Liver (tissue), 8 donors: ENCODE measurements at regions not wholly inside any gene's neighbourhood (a gene's known extent, or its start where the extent isn't known, plus 50 kb on each side); places are given as distances from the start of the nearest gene placed in this dataset.

Experiments used
- DNase-seq: peaks from one replicate; pipeline ENCODE4 v3.0.0-alpha.2; 2017; ENCODE audit warnings: low spot score
- H3K27ac ChIP-seq, 2 donors: one replicate each; pipeline ENCODE4 v1.7.0; 2013; ENCODE audit warnings: inconsistent platforms in 2 of 2, low read length in 2 of 2, control low read depth in 1 of 2, low read depth in 1 of 2, mild to moderate bottlenecking in 1 of 2
- H3K27me3 ChIP-seq, 4 donors: one replicate each; pipeline versions ENCODE4 v1.6.1 to v1.7.0; 2013; ENCODE audit warnings: low read length in 3 of 4, inconsistent platforms in 1 of 4, mild to moderate bottlenecking in 1 of 4, moderate library complexity in 1 of 4; ENCODE audit not compliant: control insufficient read depth in 4 of 4, insufficient read depth in 4 of 4
- H3K36me3 ChIP-seq, 4 donors: one replicate each; pipeline versions ENCODE4 v1.6.1 to v1.7.0; 2013; ENCODE audit warnings: low read length in 3 of 4, mild to moderate bottlenecking in 3 of 4, low read depth in 1 of 4, moderate library complexity in 1 of 4; ENCODE audit not compliant: control insufficient read depth in 4 of 4, insufficient read depth in 3 of 4
- H3K4me1 ChIP-seq, 4 donors: one replicate each; pipeline versions ENCODE4 v1.6.1 to v1.7.0; 2013; ENCODE audit warnings: low read length in 3 of 4, mild to moderate bottlenecking in 3 of 4, moderate library complexity in 1 of 4; ENCODE audit not compliant: control insufficient read depth in 4 of 4, insufficient read depth in 4 of 4
- H3K4me3 ChIP-seq, 3 donors: one replicate each; pipeline versions ENCODE4 v1.6.1 to v1.7.0; 2013; ENCODE audit warnings: low read length in 3 of 3, control low read depth in 1 of 3, low read depth in 1 of 3, mild to moderate bottlenecking in 1 of 3
- H3K9ac ChIP-seq, 2 donors: one replicate each; pipeline ENCODE4 v1.7.0; 2013; ENCODE audit warnings: low read length in 2 of 2, mild to moderate bottlenecking in 2 of 2, moderate library complexity in 2 of 2, control low read depth in 1 of 2, low read depth in 1 of 2
- H3K9me3 ChIP-seq, 4 donors: one replicate each; pipeline versions ENCODE4 v1.6.1 to v1.7.0; 2013; ENCODE audit warnings: low read length in 3 of 4; ENCODE audit not compliant: control insufficient read depth in 4 of 4
- ATF3 ChIP-seq: IDR thresholded peaks from 2 replicates; pipeline ENCODE4 v1.6.1; 2016; ENCODE audit warnings: antibody characterized with exemption
- FOXA2 ChIP-seq: IDR thresholded peaks from 2 replicates; pipeline ENCODE4 v1.6.1; 2016; ENCODE audit warnings: antibody characterized with exemption
- GABPA ChIP-seq, 2 donors: IDR thresholded peaks in 1 of 2; conservative IDR thresholded peaks in 1 of 2; 2 replicates each; pipeline ENCODE4 v1.6.1; 2016; ENCODE audit warnings: antibody characterized with exemption in 2 of 2, mild to moderate bottlenecking in 1 of 2, moderate library complexity in 1 of 2
- HNF4A ChIP-seq, 2 donors: conservative IDR thresholded peaks; 2 replicates each; pipeline ENCODE4 v1.6.1; 2016; ENCODE audit warnings: antibody characterized with exemption in 2 of 2, mild to moderate bottlenecking in 2 of 2
- HNF4G ChIP-seq: IDR thresholded peaks from 2 replicates; pipeline ENCODE4 v1.6.1; 2016; ENCODE audit warnings: antibody characterized with exemption
- JUND ChIP-seq, 2 donors: IDR thresholded peaks; 2 replicates each; pipeline ENCODE4 v1.6.1; 2016; ENCODE audit warnings: antibody characterized with exemption in 2 of 2
- RAD21 ChIP-seq, 2 donors: IDR thresholded peaks; 2 replicates each; pipeline ENCODE4 v1.6.1; 2016; ENCODE audit warnings: antibody characterized with exemption in 2 of 2, mild to moderate bottlenecking in 2 of 2
- RXRA ChIP-seq, 2 donors: IDR thresholded peaks; 2 replicates each; pipeline ENCODE4 v1.6.1; 2017 to 2018; ENCODE audit warnings: antibody characterized with exemption in 2 of 2, mild to moderate bottlenecking in 1 of 2
- TAF1 ChIP-seq: conservative IDR thresholded peaks from 2 replicates; pipeline ENCODE4 v1.6.1; 2016; ENCODE audit warnings: antibody characterized with exemption, mild to moderate bottlenecking
- YY1 ChIP-seq: IDR thresholded peaks from 2 replicates; pipeline ENCODE4 v1.6.1; 2016; ENCODE audit warnings: antibody characterized with exemption, mild to moderate bottlenecking
- WGBS: extraction: QIAGEN DNeasy Blood & Tissue Kit; methylation state at CpG from one replicate; pipeline ENCODE4 v1.1.7; 2013; 5-methylcytosine and 5-hydroxymethylcytosine counted together
- TF ChIP-seq, protein P1 (sequence below): IDR thresholded peaks from 2 replicates; pipeline ENCODE4 v1.6.1; 2016; ENCODE audit warnings: antibody characterized with exemption
- TF ChIP-seq, protein P2 (sequence below): fragments of 150-350 bp; IDR thresholded peaks from 2 replicates; pipeline ENCODE4 v1.5.1; 2017; ENCODE audit warnings: improper control_type of control experiment, low read depth, low read length; ENCODE audit not compliant: missing input control
- donor health status: healthy.
- donor health status: healthy.
- donor health status: healthy.
- donor health status: healthy.
- donor health status: healthy.

- Histone ChIP-seq H3K36me3 (no peaks in the 10 kb centered on the region), H3K4me1 (no peaks in the 10 kb centered on the region), H3K27ac (no peak overlapping the region), H3K9me3 (no peaks in the 10 kb centered on the region), H3K4me3 (no peak overlapping the region), H3K9ac (no peak overlapping the region), H3K27me3 (no peaks in the 10 kb centered on the region)
- no peak for DNase-seq
- WGBS: 79% methylated on average over 10 of the region's 10 CpGs
- TF ChIP-seq, protein P1, sequence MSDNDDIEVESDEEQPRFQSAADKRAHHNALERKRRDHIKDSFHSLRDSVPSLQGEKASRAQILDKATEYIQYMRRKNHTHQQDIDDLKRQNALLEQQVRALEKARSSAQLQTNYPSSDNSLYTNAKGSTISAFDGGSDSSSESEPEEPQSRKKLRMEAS: no peak
Observed at GRCh38 chr1:190792873-190793272, 315.2 kb upstream of the BRINP3 start.

DNA sequence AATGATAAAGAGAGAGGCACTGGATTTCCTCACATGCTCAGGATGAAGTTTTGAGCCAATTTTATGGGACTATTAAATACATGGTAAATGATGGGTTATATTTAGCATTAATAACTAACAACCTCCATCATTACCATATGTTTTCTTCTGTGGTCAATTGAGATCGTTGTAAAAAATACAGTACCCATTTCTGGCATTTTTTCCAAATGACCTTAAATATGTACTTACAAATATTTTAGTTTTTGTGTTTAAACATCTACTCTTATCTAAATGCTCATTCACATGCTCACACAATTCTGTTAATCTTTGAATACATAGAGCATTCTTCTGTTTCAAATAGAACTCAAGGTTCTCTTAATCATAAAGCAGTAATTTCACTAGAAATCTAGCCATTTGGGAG, 330.0 kb upstream of the BRINP3 start:
- no peaks in the 10 kb centered on the region for H3K9me3 ChIP-seq
- TF ChIP-seq RXRA (IDR thresholded peaks at IDR 0.05): no peak
- no peaks in the 10 kb centered on the region for H3K36me3 ChIP-seq
- no peaks in the 10 kb centered on the region for H3K4me1 ChIP-seq
- DNase-seq: no peak
- no peak overlapping the region for H3K9ac ChIP-seq
- WGBS: 45% methylated on average over 1 of the region's 1 CpG
- H3K27ac ChIP-seq: no peak overlapping the region
- H3K27me3 ChIP-seq: peaks cover 0 to 3% (median 0%) of the 10 kb centered on the region in 4 donors
- no peak overlapping the region for H3K4me3 ChIP-seq

DNA sequence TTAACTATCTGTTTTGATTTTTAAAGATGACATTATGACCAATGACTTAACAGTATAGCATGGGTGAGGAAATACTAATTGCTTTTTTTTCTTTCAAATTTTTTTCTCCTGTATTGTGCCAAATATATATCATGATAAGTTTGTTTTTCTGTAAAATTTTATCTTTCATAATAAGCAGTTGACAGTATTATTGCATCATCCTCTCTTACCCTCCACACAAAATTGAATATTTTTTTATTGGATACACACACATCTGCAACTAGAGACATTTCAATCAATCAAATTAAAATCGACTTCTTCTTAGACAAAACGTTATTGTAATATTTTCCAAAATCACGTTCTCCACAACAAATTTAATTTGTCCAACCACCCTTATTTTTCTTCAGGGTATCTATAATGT, 330.4 kb upstream of the BRINP3 start:
- Histone ChIP-seq H3K4me1 (no peaks in the 10 kb centered on the region), H3K36me3 (no peaks in the 10 kb centered on the region), H3K27me3 (peaks cover 0 to 3% (median 0%) of the 10 kb centered on the region in 4 donors), H3K9ac (no peak overlapping the region), H3K27ac (no peak overlapping the region), H3K9me3 (no peaks in the 10 kb centered on the region), H3K4me3 (no peak overlapping the region)
- no peak for DNase-seq
- TF ChIP-seq HNF4A (conservative IDR thresholded peaks at IDR 0.05) (no peak), JUND (IDR thresholded peaks at IDR 0.05) (no peak), RAD21 (IDR thresholded peaks at IDR 0.05) (no peak), TAF1 (no peak), FOXA2 (no peak)
- TF ChIP-seq, protein P2, sequence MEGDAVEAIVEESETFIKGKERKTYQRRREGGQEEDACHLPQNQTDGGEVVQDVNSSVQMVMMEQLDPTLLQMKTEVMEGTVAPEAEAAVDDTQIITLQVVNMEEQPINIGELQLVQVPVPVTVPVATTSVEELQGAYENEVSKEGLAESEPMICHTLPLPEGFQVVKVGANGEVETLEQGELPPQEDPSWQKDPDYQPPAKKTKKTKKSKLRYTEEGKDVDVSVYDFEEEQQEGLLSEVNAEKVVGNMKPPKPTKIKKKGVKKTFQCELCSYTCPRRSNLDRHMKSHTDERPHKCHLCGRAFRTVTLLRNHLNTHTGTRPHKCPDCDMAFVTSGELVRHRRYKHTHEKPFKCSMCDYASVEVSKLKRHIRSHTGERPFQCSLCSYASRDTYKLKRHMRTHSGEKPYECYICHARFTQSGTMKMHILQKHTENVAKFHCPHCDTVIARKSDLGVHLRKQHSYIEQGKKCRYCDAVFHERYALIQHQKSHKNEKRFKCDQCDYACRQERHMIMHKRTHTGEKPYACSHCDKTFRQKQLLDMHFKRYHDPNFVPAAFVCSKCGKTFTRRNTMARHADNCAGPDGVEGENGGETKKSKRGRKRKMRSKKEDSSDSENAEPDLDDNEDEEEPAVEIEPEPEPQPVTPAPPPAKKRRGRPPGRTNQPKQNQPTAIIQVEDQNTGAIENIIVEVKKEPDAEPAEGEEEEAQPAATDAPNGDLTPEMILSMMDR: no peak
- 61% methylated on average over 3 of the region's 3 CpGs for WGBS

- WGBS: 77% methylated on average over 3 of the region's 3 CpGs
- Histone ChIP-seq H3K9me3 (no peaks in the 10 kb centered on the region), H3K36me3 (no peaks in the 10 kb centered on the region), H3K4me3 (no peak overlapping the region), H3K9ac (no peak overlapping the region), H3K4me1 (no peaks in the 10 kb centered on the region), H3K27ac (no peak overlapping the region), H3K27me3 (peaks cover 0 to 3% (median 0%) of the 10 kb centered on the region in 4 donors)
- TF ChIP-seq HNF4A (conservative IDR thresholded peaks at IDR 0.05) (no peak), GABPA (IDR thresholded peaks at IDR 0.05 in 1 of 2, conservative IDR thresholded peaks at IDR 0.05 in 1 of 2) (no peak), YY1 (no peak), ATF3 (no peak), HNF4G (no peak), RXRA (IDR thresholded peaks at IDR 0.05) (no peak), FOXA2 (no peak)
- TF ChIP-seq, protein P1: no peak
- DNase-seq: no peak
Observed at GRCh38 chr1:190809312-190809711, 331.6 kb upstream of the BRINP3 start.
